ENCODE measurements at regions not wholly inside any gene's neighbourhood (a gene's known extent, or its start where the extent isn't known, plus 50 kb on each side); places are given as distances from the start of the nearest gene placed in this dataset.

DNA sequence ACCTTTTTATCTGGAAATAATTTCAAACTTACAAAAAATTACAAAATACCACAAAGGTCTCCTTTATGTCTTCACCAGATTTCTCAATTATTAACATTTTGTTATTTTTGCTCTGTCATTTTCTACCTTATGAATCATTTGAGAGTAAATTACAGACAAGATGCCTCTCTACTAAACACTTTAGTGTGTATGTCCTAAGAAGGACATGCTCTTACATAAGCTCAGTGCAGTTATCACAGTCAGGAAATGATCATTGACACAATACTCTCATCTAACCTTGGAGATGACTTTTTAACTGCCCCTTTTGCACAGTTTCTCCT is 378.9 kb upstream of the RUNX1 start:
- Mint-ChIP-seq H3K27ac (ENCODE audit: unreplicated experiment) (no peak overlapping the region), H3K4me1 (ENCODE audit: unreplicated experiment) (no peaks in the 10 kb centered on the region), H3K9me3 (ENCODE audit: unreplicated experiment) (peaks cover 12% of the 10 kb centered on the region), H3K36me3 (ENCODE audit: low read depth, unreplicated experiment) (peaks cover 5% of the 10 kb centered on the region), H3K27me3 (ENCODE audit: unreplicated experiment) (no peaks in the 10 kb centered on the region), H3K4me3 (ENCODE audit: unreplicated experiment) (no peak overlapping the region)
- DNase-seq (ENCODE audit: low spot score), result no peak
- TF ChIP-seq, protein P1, sequence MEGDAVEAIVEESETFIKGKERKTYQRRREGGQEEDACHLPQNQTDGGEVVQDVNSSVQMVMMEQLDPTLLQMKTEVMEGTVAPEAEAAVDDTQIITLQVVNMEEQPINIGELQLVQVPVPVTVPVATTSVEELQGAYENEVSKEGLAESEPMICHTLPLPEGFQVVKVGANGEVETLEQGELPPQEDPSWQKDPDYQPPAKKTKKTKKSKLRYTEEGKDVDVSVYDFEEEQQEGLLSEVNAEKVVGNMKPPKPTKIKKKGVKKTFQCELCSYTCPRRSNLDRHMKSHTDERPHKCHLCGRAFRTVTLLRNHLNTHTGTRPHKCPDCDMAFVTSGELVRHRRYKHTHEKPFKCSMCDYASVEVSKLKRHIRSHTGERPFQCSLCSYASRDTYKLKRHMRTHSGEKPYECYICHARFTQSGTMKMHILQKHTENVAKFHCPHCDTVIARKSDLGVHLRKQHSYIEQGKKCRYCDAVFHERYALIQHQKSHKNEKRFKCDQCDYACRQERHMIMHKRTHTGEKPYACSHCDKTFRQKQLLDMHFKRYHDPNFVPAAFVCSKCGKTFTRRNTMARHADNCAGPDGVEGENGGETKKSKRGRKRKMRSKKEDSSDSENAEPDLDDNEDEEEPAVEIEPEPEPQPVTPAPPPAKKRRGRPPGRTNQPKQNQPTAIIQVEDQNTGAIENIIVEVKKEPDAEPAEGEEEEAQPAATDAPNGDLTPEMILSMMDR (IDR thresholded peaks at IDR 0.05; ENCODE audit: unreplicated experiment), result no peak

DNA sequence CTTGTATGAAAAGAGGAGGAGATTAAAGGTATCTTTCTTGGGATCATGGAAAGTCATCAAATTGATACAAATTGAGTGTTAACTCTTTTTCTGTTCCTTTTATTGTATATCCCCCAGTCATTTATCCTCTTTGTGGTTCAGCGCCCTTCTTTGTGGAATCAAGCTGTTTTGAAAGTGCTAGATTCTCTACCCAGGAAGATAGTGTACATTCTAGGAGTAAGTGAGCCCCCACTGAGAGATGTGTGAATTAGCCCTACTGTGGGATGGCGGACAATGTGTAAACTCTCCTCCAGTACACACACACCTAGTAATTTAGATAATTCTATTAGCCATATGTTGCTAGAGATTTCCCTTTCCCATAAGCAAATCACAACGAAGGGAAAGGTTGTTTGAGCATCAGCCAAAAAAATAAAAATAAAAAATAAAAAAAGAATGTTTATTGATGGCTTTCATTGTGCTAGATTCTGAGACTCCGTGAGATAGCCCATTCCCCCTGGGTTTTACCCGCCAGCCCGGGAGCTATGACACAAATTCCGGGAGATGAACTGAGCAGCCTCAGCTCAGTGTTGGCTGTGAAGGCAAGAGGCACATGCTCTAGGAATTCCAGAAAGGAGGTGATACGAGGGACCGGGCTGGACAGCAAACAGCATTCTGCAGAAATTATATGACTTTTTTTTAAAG is 378.4 kb upstream of the RUNX1 start:
- no peaks in the 10 kb centered on the region for H3K4me1 Mint-ChIP-seq (ENCODE audit: unreplicated experiment)
- peaks cover 7% of the 10 kb centered on the region for H3K9me3 Mint-ChIP-seq (ENCODE audit: unreplicated experiment)
- no peak overlapping the region for H3K4me3 Mint-ChIP-seq (ENCODE audit: unreplicated experiment)
- no peak overlapping the region for H3K27ac Mint-ChIP-seq (ENCODE audit: unreplicated experiment)
- no peaks in the 10 kb centered on the region for H3K27me3 Mint-ChIP-seq (ENCODE audit: unreplicated experiment)
- TF ChIP-seq, protein P1 (IDR thresholded peaks at IDR 0.05; ENCODE audit: unreplicated experiment), result no peak
- DNase-seq (ENCODE audit: low spot score), result no peak
- peaks cover 5% of the 10 kb centered on the region for H3K36me3 Mint-ChIP-seq (ENCODE audit: low read depth, unreplicated experiment)

DNA sequence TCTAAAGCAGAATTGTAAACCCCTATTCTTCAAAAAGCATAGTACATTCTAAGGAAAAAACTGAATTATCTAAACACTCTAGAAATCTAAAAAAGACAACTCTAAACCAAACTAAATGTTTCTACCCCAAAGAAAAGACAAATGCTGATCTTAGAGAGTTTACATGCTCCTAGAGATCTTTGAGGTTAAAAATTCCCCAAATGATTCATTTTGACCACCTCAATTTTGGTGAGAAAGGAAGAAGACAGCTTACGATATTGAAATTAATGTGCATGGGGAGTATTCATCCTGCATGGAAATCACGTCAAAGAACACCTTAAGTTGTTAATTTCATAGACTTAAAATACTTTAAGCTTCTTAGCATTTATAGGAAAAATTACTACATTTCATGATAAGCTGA is 377.8 kb upstream of the RUNX1 start:
- Mint-ChIP-seq H3K27me3 (ENCODE audit: unreplicated experiment) (no peaks in the 10 kb centered on the region), H3K27ac (ENCODE audit: unreplicated experiment) (no peak overlapping the region), H3K4me1 (ENCODE audit: unreplicated experiment) (no peaks in the 10 kb centered on the region), H3K9me3 (ENCODE audit: unreplicated experiment) (peaks cover 6% of the 10 kb centered on the region), H3K4me3 (ENCODE audit: unreplicated experiment) (no peak overlapping the region), H3K36me3 (ENCODE audit: low read depth, unreplicated experiment) (peaks cover 5% of the 10 kb centered on the region)
- no peak for DNase-seq (ENCODE audit: low spot score)
- TF ChIP-seq, protein P1 (IDR thresholded peaks at IDR 0.05; ENCODE audit: unreplicated experiment), result no peak

DNA sequence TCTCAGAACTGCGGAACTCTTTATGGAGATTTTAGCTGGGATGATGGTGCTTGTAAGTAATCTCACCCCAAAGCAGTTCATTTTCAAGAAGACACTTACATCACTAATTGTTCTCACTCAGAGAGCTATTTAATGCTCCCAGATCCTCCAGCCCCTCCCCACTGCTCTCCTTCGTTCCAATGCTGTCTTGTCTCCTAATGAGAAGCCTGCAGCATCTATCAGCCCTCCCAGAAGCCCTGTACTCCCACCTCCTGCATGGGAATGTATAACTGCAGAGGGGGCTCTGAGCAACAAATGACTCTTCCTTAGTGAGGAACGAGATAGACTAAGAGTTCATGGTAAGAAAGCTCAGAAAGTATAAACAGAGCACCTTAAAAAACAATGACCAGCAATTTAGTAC is 377.4 kb upstream of the RUNX1 start:
- H3K4me3 Mint-ChIP-seq (ENCODE audit: unreplicated experiment), result no peak overlapping the region
- H3K27me3 Mint-ChIP-seq (ENCODE audit: unreplicated experiment), result no peaks in the 10 kb centered on the region
- H3K36me3 Mint-ChIP-seq (ENCODE audit: low read depth, unreplicated experiment), result peaks cover 4% of the 10 kb centered on the region
- H3K9me3 Mint-ChIP-seq (ENCODE audit: unreplicated experiment), result peaks cover 2% of the 10 kb centered on the region
- TF ChIP-seq, protein P1 (IDR thresholded peaks at IDR 0.05; ENCODE audit: unreplicated experiment), result no peak
- no peaks in the 10 kb centered on the region for H3K4me1 Mint-ChIP-seq (ENCODE audit: unreplicated experiment)
- no peak overlapping the region for H3K27ac Mint-ChIP-seq (ENCODE audit: unreplicated experiment)
- DNase-seq (ENCODE audit: low spot score), result no peak

DNA sequence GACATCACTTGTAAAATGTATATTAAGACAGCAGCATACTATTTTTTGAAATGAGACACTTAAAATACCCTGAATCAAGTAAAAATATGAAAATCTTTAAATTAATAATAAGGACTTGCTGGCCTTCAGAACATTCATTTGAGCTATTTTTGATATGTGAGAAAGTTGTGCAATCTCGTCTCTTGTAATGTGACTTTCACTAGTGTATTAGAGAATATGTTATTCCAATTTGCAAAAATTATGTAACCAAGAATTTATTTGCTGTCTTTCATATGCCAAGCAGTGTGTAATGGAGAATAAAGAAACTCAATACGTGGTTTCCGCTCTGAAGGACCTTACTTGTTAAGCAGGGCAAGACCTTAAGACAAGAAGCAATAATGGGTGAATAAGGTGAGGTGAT is 375.0 kb upstream of the RUNX1 start:
- Mint-ChIP-seq H3K36me3 (ENCODE audit: low read depth, unreplicated experiment) (no peaks in the 10 kb centered on the region), H3K27me3 (ENCODE audit: unreplicated experiment) (no peaks in the 10 kb centered on the region), H3K4me1 (ENCODE audit: unreplicated experiment) (no peaks in the 10 kb centered on the region), H3K9me3 (ENCODE audit: unreplicated experiment) (no peaks in the 10 kb centered on the region), H3K27ac (ENCODE audit: unreplicated experiment) (no peak overlapping the region), H3K4me3 (ENCODE audit: unreplicated experiment) (no peak overlapping the region)
- no peak for DNase-seq (ENCODE audit: low spot score)
- TF ChIP-seq, protein P1 (IDR thresholded peaks at IDR 0.05; ENCODE audit: unreplicated experiment), result no peak

All from endothelial cell (in vitro differentiated cells).